Colonic mucosa (tissue), 4 donors: ENCODE measurements at regions not wholly inside any gene's neighbourhood (a gene's known extent, or its start where the extent isn't known, plus 50 kb on each side); places are given as distances from the start of the nearest gene placed in this dataset.

Experiments used
- DNase-seq: peaks from one replicate; pipeline ENCODE4 v3.0.0-alpha.2; 2020
- H3K27ac ChIP-seq: fragments of 200-600 bp; one replicate; pipeline ENCODE4 v1.8.0; 2021
- H3K27me3 ChIP-seq: fragments of 200-600 bp; one replicate; pipeline ENCODE4 v1.8.0; 2021
- H3K36me3 ChIP-seq: fragments of 200-600 bp; one replicate; pipeline ENCODE4 v1.8.0; 2021
- H3K4me1 ChIP-seq: fragments of 200-600 bp; one replicate; pipeline ENCODE4 v1.8.0; 2021; ENCODE audit warnings: mild to moderate bottlenecking
- H3K4me3 ChIP-seq: fragments of 200-600 bp; one replicate; pipeline ENCODE4 v1.8.0; 2021
- H3K9ac ChIP-seq, 2 donors: one replicate each; pipeline ENCODE4 v1.7.0; 2013; ENCODE audit warnings: control low read depth in 2 of 2, low read depth in 2 of 2, low read length in 2 of 2
- H3K9me3 ChIP-seq: fragments of 200-600 bp; one replicate; pipeline ENCODE4 v1.8.0; 2021
- intact Hi-C: fragments of 100-400 bp; cut with DNase I; formaldehyde crosslinking; loops from one replicate; pipeline ENCODE4 v1.14.1; 2022
- TF ChIP-seq, protein P1 (sequence below): fragments of 200-600 bp; IDR thresholded peaks from one replicate; pipeline ENCODE4 v1.8.0; 2022; ENCODE audit warnings: antibody characterized with exemption, mild to moderate bottlenecking
- donor health status: healthy.
- donor health status: DM: no; HTN: no; CAD: no.
- donor health status: DM: no; HTN: no; CAD: no.

DNA sequence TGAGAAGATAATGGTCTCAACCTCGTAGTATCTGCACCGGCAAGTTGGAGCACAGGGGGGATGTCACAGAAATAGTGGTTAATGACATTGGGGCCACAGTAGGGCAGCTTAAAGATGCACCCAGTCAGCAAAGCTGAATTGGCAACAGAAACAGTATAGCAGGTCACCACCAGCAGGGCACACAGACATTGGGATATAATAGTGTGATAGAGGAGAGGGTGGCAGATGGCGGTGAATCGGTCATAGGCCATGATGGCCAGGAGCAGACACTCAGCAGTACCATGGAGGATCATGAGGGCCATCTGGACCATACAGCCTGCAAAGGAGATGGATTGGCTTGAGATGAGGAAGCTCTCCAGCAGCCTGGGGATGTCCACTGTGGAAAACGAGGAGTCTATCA, 106.0 kb upstream of the OR9Q1 start:
- no peak overlapping the region for H3K27ac ChIP-seq
- no peaks in the 10 kb centered on the region for H3K4me1 ChIP-seq
- no peaks in the 10 kb centered on the region for H3K9me3 ChIP-seq
- TF ChIP-seq, protein P1, sequence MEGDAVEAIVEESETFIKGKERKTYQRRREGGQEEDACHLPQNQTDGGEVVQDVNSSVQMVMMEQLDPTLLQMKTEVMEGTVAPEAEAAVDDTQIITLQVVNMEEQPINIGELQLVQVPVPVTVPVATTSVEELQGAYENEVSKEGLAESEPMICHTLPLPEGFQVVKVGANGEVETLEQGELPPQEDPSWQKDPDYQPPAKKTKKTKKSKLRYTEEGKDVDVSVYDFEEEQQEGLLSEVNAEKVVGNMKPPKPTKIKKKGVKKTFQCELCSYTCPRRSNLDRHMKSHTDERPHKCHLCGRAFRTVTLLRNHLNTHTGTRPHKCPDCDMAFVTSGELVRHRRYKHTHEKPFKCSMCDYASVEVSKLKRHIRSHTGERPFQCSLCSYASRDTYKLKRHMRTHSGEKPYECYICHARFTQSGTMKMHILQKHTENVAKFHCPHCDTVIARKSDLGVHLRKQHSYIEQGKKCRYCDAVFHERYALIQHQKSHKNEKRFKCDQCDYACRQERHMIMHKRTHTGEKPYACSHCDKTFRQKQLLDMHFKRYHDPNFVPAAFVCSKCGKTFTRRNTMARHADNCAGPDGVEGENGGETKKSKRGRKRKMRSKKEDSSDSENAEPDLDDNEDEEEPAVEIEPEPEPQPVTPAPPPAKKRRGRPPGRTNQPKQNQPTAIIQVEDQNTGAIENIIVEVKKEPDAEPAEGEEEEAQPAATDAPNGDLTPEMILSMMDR = no peak
- H3K27me3 ChIP-seq = no peaks in the 10 kb centered on the region
- H3K9ac ChIP-seq = no peak overlapping the region
- no peak for DNase-seq
- no peak overlapping the region for H3K4me3 ChIP-seq
- no peaks in the 10 kb centered on the region for H3K36me3 ChIP-seq
- intact Hi-C loops = no loop called here

GRCh38 chr11:57920971-57921370, 102.7 kb upstream of the OR9Q1 start:
- Histone ChIP-seq H3K27me3 (no peaks in the 10 kb centered on the region), H3K9me3 (no peaks in the 10 kb centered on the region), H3K4me3 (no peak overlapping the region), H3K36me3 (no peaks in the 10 kb centered on the region), H3K9ac (no peak overlapping the region), H3K27ac (no peak overlapping the region), H3K4me1 (no peaks in the 10 kb centered on the region)
- DNase-seq = no peak
- intact Hi-C loops = no loop called here
- TF ChIP-seq, protein P1 = no peak

- intact Hi-C loops = no loop called here
- Histone ChIP-seq H3K36me3 (no peaks in the 10 kb centered on the region), H3K4me1 (no peaks in the 10 kb centered on the region), H3K9me3 (no peaks in the 10 kb centered on the region), H3K27me3 (no peaks in the 10 kb centered on the region), H3K9ac (no peak overlapping the region), H3K4me3 (no peak overlapping the region), H3K27ac (no peak overlapping the region)
- TF ChIP-seq, protein P1 = no peak
- no peak for DNase-seq
Measured at GRCh38 chr11:57932105-57932504, 91.6 kb upstream of the OR9Q1 start.

- H3K9me3 ChIP-seq = no peaks in the 10 kb centered on the region
- H3K4me1 ChIP-seq = no peaks in the 10 kb centered on the region
- no peak overlapping the region for H3K9ac ChIP-seq
- intact Hi-C loops = no loop called here
- TF ChIP-seq, protein P1 = no peak
- DNase-seq = no peak
- H3K36me3 ChIP-seq = no peaks in the 10 kb centered on the region
- H3K27me3 ChIP-seq = no peaks in the 10 kb centered on the region
- no peak overlapping the region for H3K27ac ChIP-seq
- no peak overlapping the region for H3K4me3 ChIP-seq
Measured at GRCh38 chr11:57935402-57936049, 88.2 kb upstream of the OR9Q1 start.

GRCh38 chr11:57936050-57936418, 87.6 kb upstream of the OR9Q1 start:
- TF ChIP-seq, protein P1 = no peak
- no peaks in the 10 kb centered on the region for H3K4me1 ChIP-seq
- no peak for DNase-seq
- intact Hi-C loops = no loop called here
- H3K4me3 ChIP-seq = no peak overlapping the region
- no peaks in the 10 kb centered on the region for H3K36me3 ChIP-seq
- H3K27me3 ChIP-seq = no peaks in the 10 kb centered on the region
- H3K9ac ChIP-seq = no peak overlapping the region
- H3K9me3 ChIP-seq = no peaks in the 10 kb centered on the region
- no peak overlapping the region for H3K27ac ChIP-seq
